ENCODE measurements at regions not wholly inside any gene's neighbourhood (a gene's known extent, or its start where the extent isn't known, plus 50 kb on each side); places are given as distances from the start of the nearest gene placed in this dataset.

GRCh38 chr1:30153743-30154449, 569.5 kb downstream of the MATN1 start:
- ChIA-PET RAD21 (ENCODE audit: low non-redundant PET in 1 of 2, low total read pairs in 2 of 2, uncharacterized antibody in 2 of 2, unreplicated experiment in 2 of 2) (no interaction called here), POLR2A (no interaction called here), CTCF (no interaction called here)
- H3K9me2 ChIP-seq (ENCODE audit: insufficient read depth), result no peaks in the 10 kb centered on the region
- no peaks in the 10 kb centered on the region for H3K4me1 ChIP-seq (ENCODE audit: control insufficient read depth in 1 of 2, insufficient read depth in 2 of 2, low read length in 2 of 2)
- H3K9ac ChIP-seq (ENCODE audit: low read length), result no peak overlapping the region
- ATAC-seq (no peak), DNase-seq (ENCODE audit: low read depth, low spot score) (no peak)
- H3K27me3 ChIP-seq (ENCODE audit: insufficient read depth, low read length), result 0 out of 2 replicates have a peak, but pooled peaks cover 3% of the 10 kb centered on the region
- no peak overlapping the region for H3K27ac ChIP-seq (ENCODE audit: low read depth, low read length)
- no peaks in the 10 kb centered on the region for H3K36me3 ChIP-seq (ENCODE audit: control insufficient read depth in 1 of 2, insufficient read depth in 2 of 2, low read length in 2 of 2)
- intact Hi-C loops (cut with micrococcal nuclease), result no loop called here
- no peaks in the 10 kb centered on the region for H3K9me3 ChIP-seq (ENCODE audit: control insufficient read depth in 1 of 2, insufficient read depth in 1 of 2, low read depth in 1 of 2, low read length in 2 of 2)
- no peak overlapping the region for H3K4me3 ChIP-seq (replicated peaks in 1 of 2; ENCODE audit: low read depth in 1 of 2, low read length in 2 of 2)
- BruUV-seq (replicated peaks), result no TSS peak
- no peak overlapping the region for H2AFZ ChIP-seq (ENCODE audit: low read depth, low read length, poor library complexity, severe bottlenecking)
- TF ChIP-seq FOSL1 (IDR thresholded peaks at IDR 0.05; ENCODE audit: low read depth) (no peak), EZH2phosphoT487 (IDR thresholded peaks at IDR 0.05; ENCODE audit: borderline replicate concordance) (no peak), ZFX (IDR thresholded peaks at IDR 0.05) (no peak), CTCF (IDR thresholded peaks at IDR 0.05 in 2 of 3, conservative IDR thresholded peaks at IDR 0.05 in 1 of 3; ENCODE audit: borderline replicate concordance in 1 of 3, insufficient read depth in 1 of 3, low read depth in 2 of 3, low read length in 2 of 3) (no peak), ATF3 (IDR thresholded peaks at IDR 0.05) (no peak), JUND (IDR thresholded peaks at IDR 0.05) (no peak), EZH2 (IDR thresholded peaks at IDR 0.05) (no peak), CEBPB (IDR thresholded peaks at IDR 0.05; ENCODE audit: low read depth) (no peak), POLR2AphosphoS5 (IDR thresholded peaks at IDR 0.05; ENCODE audit: low read depth, low read length) (no peak), ZNF274 (IDR thresholded peaks at IDR 0.05; ENCODE audit: low read depth, low read length) (no peak), SRF (IDR thresholded peaks at IDR 0.05; ENCODE audit: low read depth) (no peak)
- no peaks in the 10 kb centered on the region for H3K79me2 ChIP-seq (ENCODE audit: insufficient read depth, low read length)
- H3K4me2 ChIP-seq (ENCODE audit: low read length), result no peak overlapping the region
- no peaks in the 10 kb centered on the region for H4K20me1 ChIP-seq (ENCODE audit: insufficient read depth)

Data from HCT116 (cell line).